HG03442 (cell line): ENCODE measurements at regions not wholly inside any gene's neighbourhood (a gene's known extent, or its start where the extent isn't known, plus 50 kb on each side); places are given as distances from the start of the nearest gene placed in this dataset.

Experiments used
- ATAC-seq: cut with Tn5 transposase; IDR thresholded peaks from one replicate; pipeline ENCODE4 v1.9.1; 2021; ENCODE audit warnings: mild to moderate bottlenecking, moderate library complexity; ENCODE audit not compliant: unreplicated experiment

- no peak for ATAC-seq
Measured at GRCh38 chr1:227451057-227451456, 112.3 kb upstream of the ZNF678 start.

- no peak for ATAC-seq
Measured at GRCh38 chr1:227450489-227450888, 112.9 kb upstream of the ZNF678 start.

GRCh38 chr1:227449741-227450441, 113.5 kb upstream of the ZNF678 start:
- ATAC-seq = no peak

- no peak for ATAC-seq
Measured at GRCh38 chr1:227449051-227449450, 114.3 kb upstream of the ZNF678 start.

- no peak for ATAC-seq
Measured at GRCh38 chr1:227447531-227447990, 115.8 kb upstream of the ZNF678 start.

GRCh38 chr1:227445746-227446145, 117.6 kb upstream of the ZNF678 start:
- ATAC-seq = no peak

- no peak for ATAC-seq
Measured at GRCh38 chr1:227445092-227445674, 118.2 kb upstream of the ZNF678 start.

GRCh38 chr1:227440182-227440581, 121.9 kb upstream of the CDC42BPA start:
- ATAC-seq = no peak

- ATAC-seq = no peak
Measured at GRCh38 chr1:227437495-227438008, 119.3 kb upstream of the CDC42BPA start.

- ATAC-seq = no peak
Measured at GRCh38 chr1:227434808-227435444, 116.6 kb upstream of the CDC42BPA start.

GRCh38 chr1:227433663-227434341, 115.5 kb upstream of the CDC42BPA start:
- ATAC-seq = no peak

GRCh38 chr1:227432981-227433380, 114.7 kb upstream of the CDC42BPA start:
- ATAC-seq = no peak

- ATAC-seq = no peak
Measured at GRCh38 chr1:227432181-227432535, 113.9 kb upstream of the CDC42BPA start.

- ATAC-seq = no peak
Measured at GRCh38 chr1:227429447-227430359, 111.4 kb upstream of the CDC42BPA start.

- ATAC-seq = no peak
Measured at GRCh38 chr1:227428803-227429202, 110.5 kb upstream of the CDC42BPA start.

- ATAC-seq = no peak
Measured at GRCh38 chr1:227427411-227427810, 109.1 kb upstream of the CDC42BPA start.

- ATAC-seq = no peak
Measured at GRCh38 chr1:227424953-227425352, 106.7 kb upstream of the CDC42BPA start.

GRCh38 chr1:227424159-227424680, 105.9 kb upstream of the CDC42BPA start:
- no peak for ATAC-seq

- ATAC-seq = no peak
Measured at GRCh38 chr1:227422581-227422980, 104.3 kb upstream of the CDC42BPA start.

- no peak for ATAC-seq
Measured at GRCh38 chr1:227420147-227420546, 101.9 kb upstream of the CDC42BPA start.
